ENCODE measurements at regions not wholly inside any gene's neighbourhood (a gene's known extent, or its start where the extent isn't known, plus 50 kb on each side); places are given as distances from the start of the nearest gene placed in this dataset.

DNA sequence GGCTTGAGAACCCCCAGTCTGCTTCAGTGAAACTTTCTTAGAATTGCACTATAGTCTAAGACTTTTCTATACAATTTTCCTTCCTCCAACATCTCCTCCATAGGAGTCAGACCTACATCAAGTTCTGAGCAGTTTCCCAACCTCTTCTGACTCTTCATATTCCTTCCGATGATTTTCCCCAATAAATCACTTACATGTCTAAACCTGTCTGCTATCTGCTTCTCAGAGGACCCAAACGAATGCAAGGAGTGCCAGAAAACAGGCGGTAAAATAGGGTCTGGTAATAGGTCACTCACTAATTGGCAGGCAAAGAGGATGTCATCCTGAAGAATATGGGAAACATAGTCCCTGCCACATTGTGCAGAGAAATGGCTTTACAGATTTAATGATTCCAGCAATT, 153.9 kb downstream of the PCDH18 start:
- Histone ChIP-seq H3K4me2 (no peak overlapping the region), H2AFZ (no peak overlapping the region), H3K9me2 (ENCODE audit: insufficient read depth) (no peaks in the 10 kb centered on the region), H3K27ac (no peak overlapping the region), H3K9me3 (ENCODE audit: insufficient read depth, low read depth) (no peaks in the 10 kb centered on the region), H3K27me3 (ENCODE audit: insufficient read depth, low read depth) (no peaks in the 10 kb centered on the region), H3K79me2 (ENCODE audit: low read depth) (no peaks in the 10 kb centered on the region), H3K36me3 (ENCODE audit: low read depth) (no peaks in the 10 kb centered on the region), H4K20me1 (ENCODE audit: insufficient read depth) (no peaks in the 10 kb centered on the region), H3K4me3 (no peak overlapping the region), H3K4me1 (replicated peaks; ENCODE audit: insufficient read depth) (no peaks in the 10 kb centered on the region), H3F3A (ENCODE audit: insufficient read depth, low read depth) (no peaks in the 10 kb centered on the region)
- CTCF ChIA-PET: no interaction called here
- intact Hi-C loops (cut with micrococcal nuclease; ENCODE audit: unreplicated experiment): no loop called here
- no peak for DNase-seq
- TF ChIP-seq, protein P1, sequence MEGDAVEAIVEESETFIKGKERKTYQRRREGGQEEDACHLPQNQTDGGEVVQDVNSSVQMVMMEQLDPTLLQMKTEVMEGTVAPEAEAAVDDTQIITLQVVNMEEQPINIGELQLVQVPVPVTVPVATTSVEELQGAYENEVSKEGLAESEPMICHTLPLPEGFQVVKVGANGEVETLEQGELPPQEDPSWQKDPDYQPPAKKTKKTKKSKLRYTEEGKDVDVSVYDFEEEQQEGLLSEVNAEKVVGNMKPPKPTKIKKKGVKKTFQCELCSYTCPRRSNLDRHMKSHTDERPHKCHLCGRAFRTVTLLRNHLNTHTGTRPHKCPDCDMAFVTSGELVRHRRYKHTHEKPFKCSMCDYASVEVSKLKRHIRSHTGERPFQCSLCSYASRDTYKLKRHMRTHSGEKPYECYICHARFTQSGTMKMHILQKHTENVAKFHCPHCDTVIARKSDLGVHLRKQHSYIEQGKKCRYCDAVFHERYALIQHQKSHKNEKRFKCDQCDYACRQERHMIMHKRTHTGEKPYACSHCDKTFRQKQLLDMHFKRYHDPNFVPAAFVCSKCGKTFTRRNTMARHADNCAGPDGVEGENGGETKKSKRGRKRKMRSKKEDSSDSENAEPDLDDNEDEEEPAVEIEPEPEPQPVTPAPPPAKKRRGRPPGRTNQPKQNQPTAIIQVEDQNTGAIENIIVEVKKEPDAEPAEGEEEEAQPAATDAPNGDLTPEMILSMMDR (conservative IDR thresholded peaks at IDR 0.05): no peak
- no peak for TF ChIP-seq EZH2 (IDR thresholded peaks at IDR 0.05; ENCODE audit: low read depth)
- POLR2A ChIA-PET (ENCODE audit: unreplicated experiment): no interaction called here
- no TSS peak for BruUV-seq (replicated peaks)

DNA sequence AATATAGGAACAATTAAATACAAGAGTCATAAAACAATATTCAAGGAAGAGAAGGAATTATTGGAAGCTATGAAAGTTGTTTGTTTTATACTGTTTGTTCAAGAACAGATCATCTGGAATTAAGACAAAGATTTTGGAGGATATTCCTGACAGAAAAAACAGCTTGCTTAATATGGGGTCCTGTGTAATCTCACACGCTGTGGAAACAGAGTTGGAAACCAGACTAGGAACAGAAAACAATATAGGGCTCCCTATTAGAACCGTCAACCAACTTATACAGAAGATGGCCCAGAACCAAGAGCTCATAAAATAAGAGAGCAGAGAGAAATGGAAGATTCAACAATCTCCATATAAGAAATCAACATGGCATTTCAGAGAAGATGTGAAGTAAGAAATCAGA, 156.0 kb downstream of the PCDH18 start:
- no peaks in the 10 kb centered on the region for H3K27me3 ChIP-seq (ENCODE audit: insufficient read depth, low read depth)
- no peaks in the 10 kb centered on the region for H3K79me2 ChIP-seq (ENCODE audit: low read depth)
- H3K9me2 ChIP-seq (ENCODE audit: insufficient read depth): no peaks in the 10 kb centered on the region
- H3F3A ChIP-seq (ENCODE audit: insufficient read depth, low read depth): no peaks in the 10 kb centered on the region
- H3K9me3 ChIP-seq (ENCODE audit: insufficient read depth, low read depth): no peaks in the 10 kb centered on the region
- no peaks in the 10 kb centered on the region for H4K20me1 ChIP-seq (ENCODE audit: insufficient read depth)
- TF ChIP-seq EZH2 (IDR thresholded peaks at IDR 0.05; ENCODE audit: low read depth): no peak
- H3K4me3 ChIP-seq: no peak overlapping the region
- no peaks in the 10 kb centered on the region for H3K36me3 ChIP-seq (ENCODE audit: low read depth)
- DNase-seq: no peak
- H3K4me1 ChIP-seq (replicated peaks; ENCODE audit: insufficient read depth): no peaks in the 10 kb centered on the region
- no peak overlapping the region for H3K4me2 ChIP-seq
- POLR2A ChIA-PET (ENCODE audit: unreplicated experiment): no interaction called here
- intact Hi-C loops (cut with micrococcal nuclease; ENCODE audit: unreplicated experiment): no loop called here
- CTCF ChIA-PET: no interaction called here
- H3K27ac ChIP-seq: no peak overlapping the region
- no peak overlapping the region for H2AFZ ChIP-seq
- no TSS peak for BruUV-seq (replicated peaks)

DNA sequence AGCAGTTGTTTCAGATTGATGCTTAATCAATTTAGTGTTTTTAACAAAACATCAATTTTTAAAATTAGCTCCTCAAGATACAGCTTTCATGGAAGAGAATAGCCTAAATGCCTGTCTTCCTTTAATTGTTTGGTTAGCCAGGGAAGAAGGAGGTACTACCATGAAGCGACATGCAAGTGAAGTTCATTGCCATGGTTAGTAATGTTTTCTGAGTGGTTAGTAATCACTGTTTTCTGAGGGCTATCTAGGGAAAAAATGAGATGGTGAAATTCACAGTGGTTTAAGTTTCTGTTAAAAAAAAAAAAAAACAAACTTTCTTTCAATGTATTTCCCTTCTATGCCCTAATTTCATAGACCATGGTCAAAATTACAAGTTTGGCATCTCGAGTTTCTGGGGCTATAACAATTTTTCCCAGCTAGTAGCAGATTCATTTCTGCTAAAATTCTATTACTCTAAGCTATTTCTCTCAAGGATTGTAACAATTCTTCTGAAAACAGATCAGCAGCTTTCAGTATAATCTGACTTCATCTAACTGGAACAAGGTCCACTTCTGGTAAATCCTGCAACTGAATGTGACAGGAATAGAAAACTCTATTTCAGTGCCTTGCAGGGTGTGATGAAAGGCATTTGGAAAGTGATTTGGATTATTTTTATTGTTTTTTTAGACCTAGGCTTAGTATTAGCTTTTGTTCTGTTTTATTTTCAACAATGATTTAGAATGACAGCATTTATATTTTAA, 157.0 kb downstream of the PCDH18 start:
- CTCF ChIA-PET: no interaction called here
- intact Hi-C loops (cut with micrococcal nuclease; ENCODE audit: unreplicated experiment): no loop called here
- TF ChIP-seq, protein P1 (conservative IDR thresholded peaks at IDR 0.05): no peak
- no peak for TF ChIP-seq EZH2 (IDR thresholded peaks at IDR 0.05; ENCODE audit: low read depth)
- Histone ChIP-seq H3K79me2 (ENCODE audit: low read depth) (no peaks in the 10 kb centered on the region), H3K4me3 (no peak overlapping the region), H3K36me3 (ENCODE audit: low read depth) (no peaks in the 10 kb centered on the region), H3K9me3 (ENCODE audit: insufficient read depth, low read depth) (no peaks in the 10 kb centered on the region), H2AFZ (no peak overlapping the region), H3K9me2 (ENCODE audit: insufficient read depth) (no peaks in the 10 kb centered on the region), H3K4me1 (replicated peaks; ENCODE audit: insufficient read depth) (peaks cover 4% of the 10 kb centered on the region; the same call in 1 of the 2 replicates), H4K20me1 (ENCODE audit: insufficient read depth) (no peaks in the 10 kb centered on the region), H3K27me3 (ENCODE audit: insufficient read depth, low read depth) (no peaks in the 10 kb centered on the region), H3K27ac (no peak overlapping the region), H3F3A (ENCODE audit: insufficient read depth, low read depth) (no peaks in the 10 kb centered on the region), H3K4me2 (no peak overlapping the region)
- POLR2A ChIA-PET (ENCODE audit: unreplicated experiment): no interaction called here
- BruUV-seq (replicated peaks): no TSS peak
- DNase-seq: no peak

DNA sequence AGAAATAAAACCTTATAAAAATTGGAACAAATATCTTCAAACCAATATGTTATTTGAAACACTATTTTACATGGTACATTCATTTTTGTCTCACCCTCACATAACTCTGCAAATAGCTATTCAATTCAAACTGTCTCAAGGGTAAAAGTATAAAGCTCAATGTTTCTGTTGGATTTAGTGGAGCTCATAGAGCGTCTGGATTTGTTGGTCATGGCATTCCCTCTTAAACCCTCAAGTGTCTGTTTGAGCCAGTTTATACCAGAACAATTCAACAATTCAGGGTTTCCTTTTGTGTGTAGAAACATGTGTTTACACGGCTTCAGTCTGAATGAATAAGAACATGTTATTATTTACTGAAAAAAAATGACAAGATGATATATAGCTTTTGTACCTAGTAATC, 161.6 kb downstream of the PCDH18 start:
- Histone ChIP-seq H3F3A (ENCODE audit: insufficient read depth, low read depth) (no peaks in the 10 kb centered on the region), H3K9me2 (ENCODE audit: insufficient read depth) (no peaks in the 10 kb centered on the region), H3K9me3 (ENCODE audit: insufficient read depth, low read depth) (no peaks in the 10 kb centered on the region), H3K36me3 (ENCODE audit: low read depth) (no peaks in the 10 kb centered on the region), H3K4me1 (replicated peaks; ENCODE audit: insufficient read depth) (peaks cover 5% of the 10 kb centered on the region; the same call in 1 of the 2 replicates), H3K27ac (no peak overlapping the region), H3K4me2 (no peak overlapping the region), H3K4me3 (no peak overlapping the region), H2AFZ (no peak overlapping the region), H4K20me1 (ENCODE audit: insufficient read depth) (no peaks in the 10 kb centered on the region), H3K79me2 (ENCODE audit: low read depth) (no peaks in the 10 kb centered on the region), H3K27me3 (ENCODE audit: insufficient read depth, low read depth) (no peaks in the 10 kb centered on the region)
- BruUV-seq (replicated peaks): no TSS peak
- intact Hi-C loops (cut with micrococcal nuclease; ENCODE audit: unreplicated experiment): no loop called here
- no peak for DNase-seq
- TF ChIP-seq, protein P1 (conservative IDR thresholded peaks at IDR 0.05): no peak
- no peak for TF ChIP-seq EZH2 (IDR thresholded peaks at IDR 0.05; ENCODE audit: low read depth)
- POLR2A ChIA-PET (ENCODE audit: unreplicated experiment): no interaction called here
- CTCF ChIA-PET: no interaction called here

Data from PC-9 (cell line).